PC-3 (cell line): ENCODE measurements at regions not wholly inside any gene's neighbourhood (a gene's known extent, or its start where the extent isn't known, plus 50 kb on each side); places are given as distances from the start of the nearest gene placed in this dataset.

ENCODE experiments used
- CTCF ChIP-seq: fragments of 300-600 bp; sonication (generic); conservative IDR thresholded peaks from 2 replicates; pipeline ENCODE4 v1.5.1; 2017; ENCODE audit warnings: antibody characterized with exemption, low read depth, mild to moderate bottlenecking, low read length
- EZH2 ChIP-seq: fragments of 300-600 bp; sonication (generic); IDR thresholded peaks from one replicate; pipeline ENCODE4 v1.6.1; 2017; ENCODE audit warnings: antibody characterized with exemption, mild to moderate bottlenecking, low read length; ENCODE audit not compliant: unreplicated experiment

DNA sequence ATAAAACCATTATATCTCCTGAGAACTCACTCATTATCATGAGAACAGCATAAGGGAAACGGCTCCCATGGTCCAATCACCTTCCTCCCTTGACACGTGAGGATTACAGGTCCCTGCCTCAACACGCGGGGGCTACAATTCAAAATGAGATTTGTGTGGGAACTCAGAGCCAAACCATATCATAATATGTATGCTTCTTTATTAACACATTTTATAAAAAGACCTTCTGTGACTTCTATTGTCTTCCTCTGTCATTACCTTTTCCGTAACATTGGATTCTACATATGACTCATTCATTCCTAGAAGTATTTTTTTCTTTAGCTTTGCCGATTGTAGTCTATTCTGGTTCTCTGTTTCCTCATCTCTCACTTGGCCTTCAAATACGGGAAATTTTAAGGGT lies 267.2 kb upstream of the ROBO1 start:
- TF ChIP-seq CTCF (no peak), EZH2 (no peak)
